ENCODE measurements at regions not wholly inside any gene's neighbourhood (a gene's known extent, or its start where the extent isn't known, plus 50 kb on each side); places are given as distances from the start of the nearest gene placed in this dataset.

- H3K9me3 ChIP-seq: peaks cover 0 to 38% of the 10 kb centered on the region in 2 donors
- H3K27me3 ChIP-seq: no peaks in the 10 kb centered on the region
- no peaks in the 10 kb centered on the region for H3K36me3 ChIP-seq
- no peak overlapping the region for H3K4me3 ChIP-seq
- no peak overlapping the region for H3K27ac ChIP-seq
- DNase-seq (ENCODE audit: low spot score): no peak
- no peaks in the 10 kb centered on the region for H3K4me1 ChIP-seq
- TF ChIP-seq, protein P1, sequence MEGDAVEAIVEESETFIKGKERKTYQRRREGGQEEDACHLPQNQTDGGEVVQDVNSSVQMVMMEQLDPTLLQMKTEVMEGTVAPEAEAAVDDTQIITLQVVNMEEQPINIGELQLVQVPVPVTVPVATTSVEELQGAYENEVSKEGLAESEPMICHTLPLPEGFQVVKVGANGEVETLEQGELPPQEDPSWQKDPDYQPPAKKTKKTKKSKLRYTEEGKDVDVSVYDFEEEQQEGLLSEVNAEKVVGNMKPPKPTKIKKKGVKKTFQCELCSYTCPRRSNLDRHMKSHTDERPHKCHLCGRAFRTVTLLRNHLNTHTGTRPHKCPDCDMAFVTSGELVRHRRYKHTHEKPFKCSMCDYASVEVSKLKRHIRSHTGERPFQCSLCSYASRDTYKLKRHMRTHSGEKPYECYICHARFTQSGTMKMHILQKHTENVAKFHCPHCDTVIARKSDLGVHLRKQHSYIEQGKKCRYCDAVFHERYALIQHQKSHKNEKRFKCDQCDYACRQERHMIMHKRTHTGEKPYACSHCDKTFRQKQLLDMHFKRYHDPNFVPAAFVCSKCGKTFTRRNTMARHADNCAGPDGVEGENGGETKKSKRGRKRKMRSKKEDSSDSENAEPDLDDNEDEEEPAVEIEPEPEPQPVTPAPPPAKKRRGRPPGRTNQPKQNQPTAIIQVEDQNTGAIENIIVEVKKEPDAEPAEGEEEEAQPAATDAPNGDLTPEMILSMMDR (IDR thresholded peaks at IDR 0.05): no peak
Observed at GRCh38 chr3:78242724-78243123, 1202.8 kb downstream of the ROBO2 start.

DNA sequence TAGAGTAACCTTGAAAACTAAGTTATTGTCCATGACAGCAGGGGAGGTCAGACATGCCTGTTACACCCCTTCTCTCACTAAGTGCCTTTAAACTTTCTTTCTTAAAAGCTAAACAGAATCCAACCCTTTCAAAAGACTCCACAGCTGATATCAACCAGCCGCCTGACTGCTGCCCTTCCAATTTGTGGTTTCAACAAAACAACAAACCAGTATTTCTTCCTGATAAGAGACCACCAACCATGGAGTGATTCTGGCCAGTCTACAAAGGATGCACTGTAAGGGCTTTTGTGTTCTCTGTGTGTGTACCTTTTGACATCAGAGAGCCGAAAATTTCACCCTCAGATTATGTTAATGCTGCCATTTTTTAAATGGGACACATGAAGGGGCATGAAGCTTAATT, 1204.2 kb downstream of the ROBO2 start:
- Histone ChIP-seq H3K36me3 (no peaks in the 10 kb centered on the region), H3K27ac (no peak overlapping the region), H3K27me3 (no peaks in the 10 kb centered on the region), H3K4me3 (no peak overlapping the region), H3K4me1 (no peaks in the 10 kb centered on the region), H3K9me3 (peaks cover 0 to 38% of the 10 kb centered on the region in 2 donors)
- DNase-seq (ENCODE audit: low spot score): no peak
- TF ChIP-seq, protein P1 (IDR thresholded peaks at IDR 0.05): no peak

DNA sequence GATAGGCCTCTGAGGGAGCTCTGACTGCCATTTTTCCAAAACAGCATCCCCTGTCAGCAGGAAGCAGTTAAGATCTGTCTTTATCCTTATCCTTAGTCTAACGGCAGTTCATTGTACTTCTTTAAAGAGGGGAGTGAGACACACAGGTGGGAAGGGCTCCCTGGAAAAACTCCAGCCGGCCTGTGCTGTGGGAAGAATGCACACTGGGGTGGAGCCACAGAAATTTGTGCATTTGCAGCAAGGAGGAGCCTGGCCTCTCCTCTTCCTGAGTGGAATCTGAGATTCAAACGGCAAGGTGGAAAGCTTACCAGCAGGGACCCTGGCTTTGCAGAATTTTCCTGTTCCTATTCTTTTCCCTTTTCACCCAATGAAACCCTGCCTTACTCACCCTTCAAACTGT, 1209.4 kb downstream of the ROBO2 start:
- Histone ChIP-seq H3K4me1 (no peaks in the 10 kb centered on the region), H3K27me3 (no peaks in the 10 kb centered on the region), H3K9me3 (peaks cover 0 to 15% of the 10 kb centered on the region in 2 donors), H3K27ac (no peak overlapping the region), H3K4me3 (no peak overlapping the region), H3K36me3 (no peaks in the 10 kb centered on the region)
- no peak for DNase-seq (ENCODE audit: low spot score)
- TF ChIP-seq, protein P1 (IDR thresholded peaks at IDR 0.05): no peak

DNA sequence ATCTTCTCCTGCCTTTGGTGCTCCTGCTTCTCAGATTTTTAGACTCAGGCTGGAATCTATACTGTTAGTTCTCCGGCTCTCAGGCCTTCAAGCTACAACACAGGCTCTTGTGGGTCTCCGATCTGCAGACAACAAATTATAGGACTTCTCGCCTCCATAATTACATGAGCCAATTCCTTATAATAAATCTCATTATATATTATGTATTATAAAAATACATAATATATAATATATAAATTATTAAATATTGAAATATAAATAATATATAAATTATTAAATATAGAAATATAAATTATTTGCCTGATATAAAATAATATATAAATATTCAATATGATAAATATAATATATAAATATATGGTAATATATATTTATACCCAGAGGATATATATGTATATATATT, 1214.0 kb downstream of the ROBO2 start:
- Histone ChIP-seq H3K4me3 (no peak overlapping the region), H3K4me1 (no peaks in the 10 kb centered on the region), H3K27ac (no peak overlapping the region), H3K27me3 (no peaks in the 10 kb centered on the region), H3K36me3 (no peaks in the 10 kb centered on the region), H3K9me3 (no peaks in the 10 kb centered on the region)
- TF ChIP-seq, protein P1 (IDR thresholded peaks at IDR 0.05): no peak
- no peak for DNase-seq (ENCODE audit: low spot score)

DNA sequence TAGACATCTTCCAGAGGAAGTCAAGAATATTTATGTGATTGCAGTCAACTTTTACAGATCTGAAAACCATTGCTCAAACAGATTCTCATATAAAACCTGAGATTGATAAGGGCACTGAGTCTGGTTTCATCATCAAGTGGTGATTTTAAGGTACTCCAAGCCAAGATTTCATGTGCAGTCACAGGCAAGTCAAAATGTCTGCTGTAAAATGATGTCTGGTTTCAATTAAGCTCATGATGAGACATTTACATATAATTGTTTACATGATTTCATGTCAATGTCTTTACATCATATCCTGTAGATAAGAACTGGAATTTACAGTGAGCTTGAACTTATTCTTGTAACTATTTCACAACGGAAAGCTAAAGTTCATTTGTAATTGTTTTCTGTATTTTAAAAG, 1215.5 kb downstream of the ROBO2 start:
- no peak overlapping the region for H3K27ac ChIP-seq
- H3K36me3 ChIP-seq: no peaks in the 10 kb centered on the region
- no peaks in the 10 kb centered on the region for H3K9me3 ChIP-seq
- no peaks in the 10 kb centered on the region for H3K27me3 ChIP-seq
- TF ChIP-seq, protein P1 (IDR thresholded peaks at IDR 0.05): no peak
- no peaks in the 10 kb centered on the region for H3K4me1 ChIP-seq
- no peak overlapping the region for H3K4me3 ChIP-seq
- DNase-seq (ENCODE audit: low spot score): no peak

- no peaks in the 10 kb centered on the region for H3K9me3 ChIP-seq
- no peak overlapping the region for H3K27ac ChIP-seq
- H3K4me3 ChIP-seq: no peak overlapping the region
- TF ChIP-seq, protein P1 (IDR thresholded peaks at IDR 0.05): no peak
- DNase-seq (ENCODE audit: low spot score): no peak
- H3K36me3 ChIP-seq: no peaks in the 10 kb centered on the region
- no peaks in the 10 kb centered on the region for H3K27me3 ChIP-seq
- no peaks in the 10 kb centered on the region for H3K4me1 ChIP-seq
Observed at GRCh38 chr3:78256123-78256522, 1216.2 kb downstream of the ROBO2 start.

Data from right atrium auricular region (tissue), 2 donors.